ENCODE measurements at regions not wholly inside any gene's neighbourhood (a gene's known extent, or its start where the extent isn't known, plus 50 kb on each side); places are given as distances from the start of the nearest gene placed in this dataset.
"Not testable (repeated sequence)": the region's sequence is repeated elsewhere in the genome, so short reads cannot be mapped to it uniquely, and the experiment has no call there.

DNA sequence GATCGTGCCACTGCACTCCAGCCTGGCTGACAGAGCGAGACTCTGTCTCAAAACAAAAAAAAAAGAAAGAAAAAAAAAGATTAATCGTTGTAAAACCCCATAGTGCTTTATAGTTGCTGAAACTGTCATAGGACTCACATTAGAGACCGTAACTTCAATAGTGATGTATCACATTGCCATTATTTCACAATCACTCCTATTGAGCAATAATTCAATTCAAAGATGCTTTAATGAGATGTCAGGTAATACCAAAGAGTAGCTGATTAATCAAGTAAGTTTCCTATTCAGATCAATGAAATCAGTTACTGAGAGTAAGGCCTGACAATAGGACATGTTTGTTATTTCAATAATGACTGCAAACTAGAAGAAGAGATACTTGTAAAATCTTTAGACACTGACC, 628.7 kb downstream of the KCNJ18 start:
- TF ChIP-seq CTCF (conservative IDR thresholded peaks at IDR 0.05; ENCODE audit: low read depth, low read length); EZH2 (IDR thresholded peaks at IDR 0.05; ENCODE audit: borderline replicate concordance, low read depth, low read length, poor library complexity, severe bottlenecking): not testable (repeated sequence)

All from A673 (cell line).